Keratinocyte (primary cell): ENCODE measurements at regions not wholly inside any gene's neighbourhood (a gene's known extent, or its start where the extent isn't known, plus 50 kb on each side); places are given as distances from the start of the nearest gene placed in this dataset.
"Not testable (repeated sequence)": the region's sequence is repeated elsewhere in the genome, so short reads cannot be mapped to it uniquely, and the experiment has no call there.

Experiments used
- DNase-seq: peaks from one replicate; pipeline ENCODE4 v3.0.0-alpha.2; 2011; ENCODE audit warnings: low read depth, missing footprints, low spot score
- FAIRE-seq: peaks from 2 replicates; lab custom pipeline; 2011; peaks lifted over from hg19 to GRCh38; lab: Jason Lieb, UNC
- H2AFZ ChIP-seq: 2 replicates; pipeline ENCODE4 v1.6.0; 2012; ENCODE audit warnings: low read length, control low read depth, inconsistent platforms; ENCODE audit not compliant: control insufficient read depth
- H3K27ac ChIP-seq: 2 replicates; pipeline ENCODE4 v1.5.1; 2011; ENCODE audit warnings: low read length; ENCODE audit not compliant: control insufficient read depth, insufficient read depth
- H3K27me3 ChIP-seq: 3 replicates; pipeline ENCODE4 v1.6.0; 2011; ENCODE audit warnings: low read length; ENCODE audit not compliant: control insufficient read depth, insufficient read depth; ENCODE audit errors: extremely low read depth
- H3K36me3 ChIP-seq, 2 experiments: 2 replicates in 1 of 2; 3 replicates in 1 of 2; pipeline ENCODE4 v1.5.1; 2011; ENCODE audit warnings: low read length in 2 of 2, mild to moderate bottlenecking in 1 of 2; ENCODE audit not compliant: control insufficient read depth in 2 of 2, insufficient read depth in 2 of 2; ENCODE audit errors: extremely low read depth in 1 of 2
- H3K4me1 ChIP-seq: 3 replicates; pipeline ENCODE4 v1.5.1; 2011; ENCODE audit warnings: low read length; ENCODE audit not compliant: control insufficient read depth, insufficient read depth; ENCODE audit errors: extremely low read depth
- H3K4me2 ChIP-seq: 3 replicates; pipeline ENCODE4 v1.6.0; 2011; ENCODE audit warnings: low read depth, low read length; ENCODE audit not compliant: control insufficient read depth, insufficient read depth; ENCODE audit errors: extremely low read depth
- H3K4me3 ChIP-seq, 3 experiments: fragments of 200-600 bp in 1 of 3; sonication (generic) in 1 of 3; 2 replicates in 2 of 3; 3 replicates in 1 of 3; pipeline ENCODE4 v1.5.1; 2011 to 2016; ENCODE audit warnings: low read length in 3 of 3, mild to moderate bottlenecking in 3 of 3, control low read depth in 2 of 3, inconsistent platforms in 1 of 3, low read depth in 1 of 3, mixed read lengths in 1 of 3, mixed run types in 1 of 3, moderate library complexity in 1 of 3; ENCODE audit not compliant: control insufficient read depth in 2 of 3, insufficient read depth in 2 of 3; ENCODE audit errors: extremely low read depth in 1 of 3
- H3K79me2 ChIP-seq: 2 replicates; pipeline ENCODE4 v1.6.0; 2012; ENCODE audit warnings: low read length; ENCODE audit not compliant: control insufficient read depth, insufficient read depth
- H3K9ac ChIP-seq: 3 replicates; pipeline ENCODE4 v1.6.0; 2011; ENCODE audit warnings: low read length; ENCODE audit not compliant: control insufficient read depth, insufficient read depth; ENCODE audit errors: extremely low read depth
- H3K9me1 ChIP-seq: 3 replicates; pipeline ENCODE4 v1.6.0; 2011; ENCODE audit warnings: low read length; ENCODE audit not compliant: control insufficient read depth, insufficient read depth; ENCODE audit errors: extremely low read depth
- H3K9me3 ChIP-seq: 2 replicates; pipeline ENCODE4 v1.5.1; 2012; ENCODE audit warnings: low read depth, low read length; ENCODE audit not compliant: control insufficient read depth
- H4K20me1 ChIP-seq: 3 replicates; pipeline ENCODE4 v1.6.0; 2011; ENCODE audit warnings: low read length; ENCODE audit not compliant: control insufficient read depth, insufficient read depth; ENCODE audit errors: extremely low read depth
- EZH2 ChIP-seq: IDR thresholded peaks from one replicate; pipeline ENCODE4 v1.6.1; 2012; ENCODE audit warnings: inconsistent platforms, mild to moderate bottlenecking, low read length, moderate library complexity
- dilution Hi-C: fragments of 300-500 bp; cut with MboI; formaldehyde crosslinking; loops from one replicate; pipeline ENCODE4 v1.7.0; 2020; ENCODE audit warnings: low sequenced_read_pairs; ENCODE audit not compliant: extremely low pct_ligation_motif_present
- TF ChIP-seq, protein P1 (sequence below), 3 experiments: IDR thresholded peaks in 1 of 3; conservative IDR thresholded peaks in 1 of 3; optimal IDR thresholded peaks in 1 of 3; 2 replicates in 2 of 3; 3 replicates in 1 of 3; pipeline versions ENCODE3 to v1.5.1; 2011; ENCODE audit warnings: low read length in 3 of 3, mild to moderate bottlenecking in 3 of 3, moderate library complexity in 2 of 3, control low read depth in 1 of 3, inconsistent platforms in 1 of 3; ENCODE audit not compliant: insufficient read depth in 2 of 3; ENCODE audit errors: extremely low read depth in 1 of 3

DNA sequence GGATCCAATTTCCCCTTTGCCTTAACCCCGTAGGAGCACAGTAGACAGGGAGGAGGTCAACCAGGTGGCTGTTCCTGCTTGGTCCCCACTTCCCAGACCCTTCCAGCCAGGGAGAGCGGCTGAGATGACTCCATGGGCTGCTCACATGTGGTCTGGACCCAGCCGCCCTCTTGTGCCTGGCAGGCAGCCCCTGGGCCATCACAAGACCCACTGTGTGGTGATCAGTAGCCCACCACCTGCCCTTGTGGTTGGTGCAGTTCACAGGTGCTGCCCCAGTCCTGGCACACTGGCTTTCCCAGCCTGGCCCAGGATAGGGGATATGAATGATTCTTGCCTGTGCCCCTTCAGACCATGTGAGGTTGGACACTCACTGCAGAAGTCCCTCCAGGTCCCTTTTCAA is 1556.7 kb downstream of the FOXD4L5 start:
- FAIRE-seq (no peak), DNase-seq (no peak)
- Histone ChIP-seq H3K27ac (no peak overlapping the region), H3K36me3 (no peaks in the 10 kb centered on the region), H3K27me3 (no peaks in the 10 kb centered on the region), H3K9me1 (no peaks in the 10 kb centered on the region), H3K4me2 (no peak overlapping the region), H3K4me3 (no peak overlapping the region), H4K20me1 (no peaks in the 10 kb centered on the region), H3K9ac (no peak overlapping the region), H3K4me1 (no peaks in the 10 kb centered on the region), H3K9me3 (peaks cover 3% of the 10 kb centered on the region), H2AFZ (no peak overlapping the region), H3K79me2 (no peaks in the 10 kb centered on the region)
- dilution Hi-C loops = no loop called here
- no peak for TF ChIP-seq EZH2
- TF ChIP-seq, protein P1, sequence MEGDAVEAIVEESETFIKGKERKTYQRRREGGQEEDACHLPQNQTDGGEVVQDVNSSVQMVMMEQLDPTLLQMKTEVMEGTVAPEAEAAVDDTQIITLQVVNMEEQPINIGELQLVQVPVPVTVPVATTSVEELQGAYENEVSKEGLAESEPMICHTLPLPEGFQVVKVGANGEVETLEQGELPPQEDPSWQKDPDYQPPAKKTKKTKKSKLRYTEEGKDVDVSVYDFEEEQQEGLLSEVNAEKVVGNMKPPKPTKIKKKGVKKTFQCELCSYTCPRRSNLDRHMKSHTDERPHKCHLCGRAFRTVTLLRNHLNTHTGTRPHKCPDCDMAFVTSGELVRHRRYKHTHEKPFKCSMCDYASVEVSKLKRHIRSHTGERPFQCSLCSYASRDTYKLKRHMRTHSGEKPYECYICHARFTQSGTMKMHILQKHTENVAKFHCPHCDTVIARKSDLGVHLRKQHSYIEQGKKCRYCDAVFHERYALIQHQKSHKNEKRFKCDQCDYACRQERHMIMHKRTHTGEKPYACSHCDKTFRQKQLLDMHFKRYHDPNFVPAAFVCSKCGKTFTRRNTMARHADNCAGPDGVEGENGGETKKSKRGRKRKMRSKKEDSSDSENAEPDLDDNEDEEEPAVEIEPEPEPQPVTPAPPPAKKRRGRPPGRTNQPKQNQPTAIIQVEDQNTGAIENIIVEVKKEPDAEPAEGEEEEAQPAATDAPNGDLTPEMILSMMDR (optimal IDR thresholded peaks at IDR 0.05 in 1 of 3, IDR thresholded peaks at IDR 0.05 in 1 of 3, conservative IDR thresholded peaks at IDR 0.05 in 1 of 3; ENCODE audit: extremely low read depth in 1 of 3, insufficient read depth in 2 of 3, low read length in 3 of 3) = no peak

GRCh38 chr9:63708285-63708684 is 1576.7 kb downstream of the FOXD4L5 start:
- DNase-seq, H3K9me3 ChIP-seq, H3K79me2 ChIP-seq, H4K20me1 ChIP-seq, FAIRE-seq, H3K27me3 ChIP-seq, dilution Hi-C loops, H3K4me3 ChIP-seq, H3K9ac ChIP-seq, H3K4me2 ChIP-seq, H3K27ac ChIP-seq, H2AFZ ChIP-seq, H3K4me1 ChIP-seq, H3K36me3 ChIP-seq, H3K9me1 ChIP-seq: not testable (repeated sequence)

GRCh38 chr9:63704456-63704855 is 1580.6 kb downstream of the FOXD4L5 start:
- H3K27me3 ChIP-seq, H2AFZ ChIP-seq, dilution Hi-C loops, H3K79me2 ChIP-seq, H3K4me3 ChIP-seq, H4K20me1 ChIP-seq, H3K4me1 ChIP-seq, H3K9ac ChIP-seq, H3K4me2 ChIP-seq, H3K27ac ChIP-seq, H3K36me3 ChIP-seq, FAIRE-seq, H3K9me1 ChIP-seq, DNase-seq, H3K9me3 ChIP-seq: not testable (repeated sequence)

DNA sequence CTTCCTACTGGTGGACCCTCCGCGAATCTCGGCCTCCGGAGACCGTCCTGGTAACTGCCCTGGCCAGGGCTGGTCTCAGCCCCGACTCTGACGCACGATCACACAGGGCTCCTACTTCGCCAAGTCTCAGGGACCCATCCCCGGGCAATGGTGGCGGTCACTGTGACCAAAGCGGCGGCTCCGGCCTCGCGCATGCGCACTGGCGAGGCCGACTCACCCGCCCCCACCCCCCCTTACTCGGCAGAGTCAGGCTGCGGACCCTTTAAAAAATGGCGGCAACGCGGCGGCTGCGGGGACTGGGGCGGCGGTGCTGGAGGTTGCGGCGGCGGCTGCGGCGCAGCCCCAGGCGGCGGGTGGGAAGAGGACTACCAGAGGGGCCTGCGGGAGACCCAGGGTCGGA is 1581.3 kb downstream of the FOXD4L5 start:
- dilution Hi-C loops, H3K36me3 ChIP-seq, H3K4me2 ChIP-seq, DNase-seq, H3K9me3 ChIP-seq, H3K4me3 ChIP-seq, H3K4me1 ChIP-seq, H3K27me3 ChIP-seq, H3K9ac ChIP-seq, H4K20me1 ChIP-seq, H3K79me2 ChIP-seq, H3K27ac ChIP-seq, H3K9me1 ChIP-seq, H2AFZ ChIP-seq, FAIRE-seq: not testable (repeated sequence)
